ENCODE measurements at regions not wholly inside any gene's neighbourhood (a gene's known extent, or its start where the extent isn't known, plus 50 kb on each side); places are given as distances from the start of the nearest gene placed in this dataset.
A peak's percentile ranks its signal among the peaks of the same experiment; 100 is the strongest.
"Not testable (repeated sequence)": the region's sequence is repeated elsewhere in the genome, so short reads cannot be mapped to it uniquely, and the experiment has no call there.

DNA sequence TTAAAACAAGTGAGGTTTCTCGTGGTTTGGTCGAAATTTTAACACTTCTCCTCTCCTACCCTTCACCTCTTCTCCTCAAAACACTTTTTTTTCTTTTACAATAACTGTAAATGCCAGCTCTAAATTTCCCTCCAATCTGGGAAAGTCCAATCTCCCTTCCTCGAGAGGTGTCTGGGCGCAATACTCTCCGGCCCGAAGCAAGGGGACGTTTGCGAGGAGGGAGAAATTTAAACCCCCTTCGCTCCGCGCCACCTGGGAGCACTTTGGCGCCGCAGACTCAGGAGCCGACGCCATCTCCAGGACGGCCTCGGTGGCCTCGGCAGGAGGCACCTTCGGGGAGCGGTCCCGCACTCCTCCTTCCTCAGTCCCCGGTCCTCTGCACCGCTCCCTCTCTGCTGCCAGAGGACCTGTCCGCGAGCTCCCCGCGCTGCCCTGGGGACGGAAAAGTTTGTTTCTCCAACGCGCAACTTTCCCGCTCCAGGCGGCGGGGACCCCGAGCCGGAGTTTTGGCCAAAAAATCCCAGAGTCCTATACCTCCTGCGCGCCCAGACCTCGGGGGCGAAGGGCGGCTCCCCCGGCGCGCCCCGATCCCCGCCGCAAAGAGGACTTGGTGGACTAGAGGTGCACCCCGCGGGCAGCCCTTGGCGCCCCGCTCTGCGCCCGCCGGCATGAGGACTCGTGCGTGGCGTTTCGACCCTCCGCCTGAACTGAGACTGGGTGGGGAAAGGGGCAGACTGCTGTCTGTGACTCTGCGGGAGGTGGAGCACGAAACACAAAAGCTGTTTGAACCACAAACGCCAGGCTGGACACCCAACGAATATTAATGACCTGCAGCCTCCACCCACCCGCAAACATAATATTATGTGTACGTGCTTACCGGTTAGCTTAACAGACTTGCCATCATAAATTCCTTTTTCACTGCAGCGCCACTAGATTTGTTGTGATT lies 95.2 kb upstream of the HMGA2 start:
- DNase-seq (ENCODE audit: low read depth), result no peak
- peak overlapping the region; percentile 42 for H3K4me3 ChIP-seq (ENCODE audit: control insufficient read depth, low read depth, low read length)
- TF ChIP-seq, protein P1, sequence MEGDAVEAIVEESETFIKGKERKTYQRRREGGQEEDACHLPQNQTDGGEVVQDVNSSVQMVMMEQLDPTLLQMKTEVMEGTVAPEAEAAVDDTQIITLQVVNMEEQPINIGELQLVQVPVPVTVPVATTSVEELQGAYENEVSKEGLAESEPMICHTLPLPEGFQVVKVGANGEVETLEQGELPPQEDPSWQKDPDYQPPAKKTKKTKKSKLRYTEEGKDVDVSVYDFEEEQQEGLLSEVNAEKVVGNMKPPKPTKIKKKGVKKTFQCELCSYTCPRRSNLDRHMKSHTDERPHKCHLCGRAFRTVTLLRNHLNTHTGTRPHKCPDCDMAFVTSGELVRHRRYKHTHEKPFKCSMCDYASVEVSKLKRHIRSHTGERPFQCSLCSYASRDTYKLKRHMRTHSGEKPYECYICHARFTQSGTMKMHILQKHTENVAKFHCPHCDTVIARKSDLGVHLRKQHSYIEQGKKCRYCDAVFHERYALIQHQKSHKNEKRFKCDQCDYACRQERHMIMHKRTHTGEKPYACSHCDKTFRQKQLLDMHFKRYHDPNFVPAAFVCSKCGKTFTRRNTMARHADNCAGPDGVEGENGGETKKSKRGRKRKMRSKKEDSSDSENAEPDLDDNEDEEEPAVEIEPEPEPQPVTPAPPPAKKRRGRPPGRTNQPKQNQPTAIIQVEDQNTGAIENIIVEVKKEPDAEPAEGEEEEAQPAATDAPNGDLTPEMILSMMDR (conservative IDR thresholded peaks at IDR 0.05; ENCODE audit: control insufficient read depth, insufficient read depth, low read depth, low read length), result no peak

DNA sequence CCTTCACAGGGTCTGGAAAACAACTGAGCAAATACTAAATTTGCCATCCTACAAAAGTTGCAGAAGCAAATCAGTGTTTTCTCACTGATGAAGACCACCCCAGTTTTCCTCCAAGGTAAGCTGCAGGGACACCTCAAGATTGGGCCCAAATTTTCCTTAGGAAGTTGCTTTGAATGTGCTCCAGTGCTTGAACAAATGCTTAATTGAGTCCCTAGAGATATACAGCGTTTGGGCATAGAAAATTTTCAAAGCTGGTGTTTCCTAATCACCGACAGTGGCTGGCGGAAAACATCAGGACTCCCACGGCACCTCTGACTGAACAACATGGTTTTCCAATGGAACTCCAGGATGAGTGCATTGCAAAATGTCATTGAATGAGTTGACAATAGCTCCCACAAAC lies 92.5 kb upstream of the HMGA2 start:
- TF ChIP-seq, protein P1 (conservative IDR thresholded peaks at IDR 0.05; ENCODE audit: control insufficient read depth, insufficient read depth, low read depth, low read length), result no peak
- no peak overlapping the region for H3K4me3 ChIP-seq (ENCODE audit: control insufficient read depth, low read depth, low read length)
- DNase-seq (ENCODE audit: low read depth), result no peak

DNA sequence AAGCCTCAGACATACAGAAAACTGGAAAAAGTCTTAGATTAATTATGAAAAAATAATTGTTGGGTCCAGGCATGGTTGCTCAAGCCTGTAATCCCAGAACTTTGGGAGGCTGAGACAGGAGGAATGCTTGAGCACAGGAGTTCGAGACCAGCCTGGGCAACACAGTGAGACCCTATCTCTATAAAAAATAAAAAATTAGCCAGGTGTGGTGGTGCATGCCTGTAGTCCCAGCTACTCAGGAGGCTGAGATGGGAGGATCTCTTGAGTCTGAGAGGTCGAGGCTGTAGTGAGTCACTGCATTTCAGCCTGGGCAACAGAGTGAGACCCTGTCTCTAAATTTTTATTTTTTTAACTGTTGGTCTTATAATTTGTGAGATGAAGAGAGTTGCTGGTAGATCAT lies 90.6 kb upstream of the HMGA2 start:
- not testable (repeated sequence) for DNase-seq (ENCODE audit: low read depth); H3K4me3 ChIP-seq (ENCODE audit: control insufficient read depth, low read depth, low read length)

DNA sequence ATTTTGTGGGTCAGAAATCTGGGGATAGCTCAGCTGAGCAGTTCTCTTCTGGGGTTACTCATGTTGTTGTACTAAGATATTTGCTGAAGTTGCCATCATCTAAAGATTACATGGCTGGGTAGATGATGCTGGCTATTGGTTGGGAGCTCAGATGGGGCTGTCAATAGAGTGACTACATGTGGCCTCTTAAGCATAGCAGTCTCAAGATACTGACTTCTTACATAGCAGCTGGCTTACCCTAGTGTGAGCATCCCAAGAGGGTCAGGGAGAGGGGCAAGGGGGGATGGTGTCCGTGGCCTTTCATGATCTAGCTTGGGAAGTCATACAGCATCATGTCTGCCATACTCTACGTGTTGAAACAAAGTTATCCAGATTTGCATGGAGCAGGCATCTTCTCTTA lies 90.1 kb upstream of the HMGA2 start:
- DNase-seq (ENCODE audit: low read depth), result no peak

DNA sequence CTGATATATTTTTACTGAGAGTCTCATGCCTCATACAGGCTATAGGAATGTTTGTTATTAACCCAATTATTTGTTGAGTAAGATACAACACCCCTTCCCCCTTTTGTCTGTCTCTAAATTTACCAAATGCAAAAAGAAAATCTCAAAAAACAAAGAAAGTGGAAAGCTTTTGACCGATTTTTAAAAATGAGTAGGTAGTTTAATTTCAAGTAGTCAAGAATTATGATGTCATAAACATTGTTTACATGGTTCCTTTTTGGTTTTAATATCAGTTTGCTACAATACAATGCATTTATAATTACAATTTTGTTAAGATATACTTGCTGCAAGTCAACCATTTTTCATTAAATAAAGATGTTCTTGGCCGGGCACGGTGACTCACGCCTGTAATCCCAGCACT lies 84.7 kb upstream of the HMGA2 start:
- no peak for DNase-seq (ENCODE audit: low read depth)
- H3K4me3 ChIP-seq (ENCODE audit: control insufficient read depth, low read depth, low read length), result no peak overlapping the region
- TF ChIP-seq, protein P1 (conservative IDR thresholded peaks at IDR 0.05; ENCODE audit: control insufficient read depth, insufficient read depth, low read depth, low read length), result no peak

More for the DNA sequence above, 90.1 kb upstream of the HMGA2 start:
- no peak overlapping the region for H3K4me3 ChIP-seq (ENCODE audit: control insufficient read depth, low read depth, low read length)
- TF ChIP-seq, protein P1 (conservative IDR thresholded peaks at IDR 0.05; ENCODE audit: control insufficient read depth, insufficient read depth, low read depth, low read length), result no peak

DNA sequence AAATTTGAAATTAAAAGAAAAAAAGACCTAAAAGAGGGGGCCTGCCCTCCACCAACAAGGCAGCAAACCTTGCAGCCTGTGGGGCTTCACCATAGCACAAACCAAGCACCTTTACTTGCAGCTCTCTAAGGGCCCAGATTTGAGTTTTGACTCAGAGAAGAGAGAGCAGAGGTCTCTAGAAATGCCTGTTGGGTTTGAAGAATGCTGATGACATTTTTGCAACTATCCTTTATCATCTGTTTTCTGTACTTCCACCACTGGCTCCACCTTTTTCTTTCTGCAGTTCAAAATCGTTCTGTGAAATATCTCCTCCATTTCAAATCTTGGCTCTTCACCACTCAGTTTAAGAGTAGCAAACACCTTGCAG lies 83.8 kb upstream of the HMGA2 start:
- peak; percentile 17 for DNase-seq (ENCODE audit: low read depth)
- H3K4me3 ChIP-seq (ENCODE audit: control insufficient read depth, low read depth, low read length), result no peak overlapping the region
- TF ChIP-seq, protein P1 (conservative IDR thresholded peaks at IDR 0.05; ENCODE audit: control insufficient read depth, insufficient read depth, low read depth, low read length), result no peak

DNA sequence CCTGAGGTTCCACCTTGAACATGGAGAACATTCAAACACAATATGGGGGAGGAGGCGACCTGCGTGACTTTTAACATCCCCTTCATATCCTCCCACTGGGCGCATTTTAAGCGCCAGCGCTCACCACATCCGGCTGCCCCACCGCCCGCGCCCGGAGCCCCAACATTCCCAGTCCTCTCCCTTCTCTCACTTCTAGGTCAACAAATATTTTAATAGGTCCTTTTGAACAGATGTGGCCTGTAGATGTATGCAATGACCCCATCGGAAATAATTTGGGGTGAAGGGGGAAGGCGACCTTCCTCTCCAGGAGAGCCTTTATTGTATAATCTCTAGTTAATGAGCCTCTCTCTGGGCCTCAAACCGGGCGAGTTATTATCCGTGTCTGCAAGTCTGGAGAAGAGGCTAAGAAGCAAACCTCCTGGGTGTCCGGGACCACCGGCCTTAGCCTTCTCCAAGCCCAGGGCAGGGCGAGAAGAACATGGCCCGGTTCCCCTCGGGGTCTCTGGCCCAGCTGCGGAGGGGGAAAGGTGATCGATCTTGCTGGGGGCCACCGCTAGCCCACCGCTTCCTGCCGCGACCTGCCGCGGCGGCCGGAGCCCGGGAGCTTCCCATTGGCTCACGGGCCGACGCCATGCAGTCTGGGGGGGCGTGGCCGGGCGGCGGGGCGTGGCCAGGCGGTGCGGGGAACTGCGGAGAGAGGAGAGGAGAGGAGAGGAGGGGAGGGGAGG lies 83.2 kb upstream of the HMGA2 start:
- DNase-seq (ENCODE audit: low read depth), result peak; percentile 66
- TF ChIP-seq, protein P1 (conservative IDR thresholded peaks at IDR 0.05; ENCODE audit: control insufficient read depth, insufficient read depth, low read depth, low read length), result no peak
- H3K4me3 ChIP-seq (ENCODE audit: control insufficient read depth, low read depth, low read length), result peak overlapping the region; percentile 64

Measured in fibroblast of mammary gland (primary cell).